HG02623 (cell line): ENCODE measurements at regions not wholly inside any gene's neighbourhood (a gene's known extent, or its start where the extent isn't known, plus 50 kb on each side); places are given as distances from the start of the nearest gene placed in this dataset.

Experiments
- ATAC-seq: cut with Tn5 transposase; IDR thresholded peaks from one replicate; pipeline ENCODE4 v1.9.1; 2021; ENCODE audit warnings: moderate library complexity; ENCODE audit not compliant: unreplicated experiment

DNA sequence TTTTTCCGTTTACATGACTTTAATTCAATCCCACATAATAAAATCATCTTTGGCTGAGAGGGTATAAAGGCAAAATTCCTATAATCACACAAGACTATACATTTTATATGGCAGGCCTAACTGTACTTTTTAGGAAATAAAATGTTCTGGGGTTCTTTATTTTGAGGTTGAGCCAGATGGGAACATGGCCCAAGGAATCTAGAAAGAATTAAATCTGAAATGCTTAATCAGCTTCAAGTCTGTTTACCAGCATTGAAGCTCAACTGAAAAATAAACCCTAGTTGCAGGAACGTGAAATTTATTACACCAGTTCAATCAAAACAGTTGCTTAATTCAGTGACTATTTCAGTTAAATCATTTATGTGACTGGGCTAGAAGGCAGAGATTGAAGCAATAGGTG, 191.0 kb upstream of the BTG1 start:
- no peak for ATAC-seq

DNA sequence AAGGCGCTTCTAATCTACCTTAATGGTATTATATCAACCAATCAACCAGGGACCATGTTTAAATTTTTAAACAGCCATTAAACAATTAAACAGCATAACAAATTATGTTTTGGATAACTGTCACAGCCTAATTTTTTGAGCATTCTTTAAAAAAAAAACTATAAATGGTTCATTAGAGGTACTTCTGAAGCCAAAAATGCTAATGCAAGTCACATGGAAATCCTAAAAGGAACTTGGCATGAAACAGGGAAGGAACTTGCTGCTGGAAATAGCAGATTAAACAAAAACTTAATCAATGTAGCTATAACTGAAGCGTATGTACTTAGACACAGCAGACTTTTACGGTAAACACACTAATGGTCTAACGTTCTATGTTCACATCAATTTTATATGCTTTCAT, 190.2 kb upstream of the BTG1 start:
- ATAC-seq, result no peak

DNA sequence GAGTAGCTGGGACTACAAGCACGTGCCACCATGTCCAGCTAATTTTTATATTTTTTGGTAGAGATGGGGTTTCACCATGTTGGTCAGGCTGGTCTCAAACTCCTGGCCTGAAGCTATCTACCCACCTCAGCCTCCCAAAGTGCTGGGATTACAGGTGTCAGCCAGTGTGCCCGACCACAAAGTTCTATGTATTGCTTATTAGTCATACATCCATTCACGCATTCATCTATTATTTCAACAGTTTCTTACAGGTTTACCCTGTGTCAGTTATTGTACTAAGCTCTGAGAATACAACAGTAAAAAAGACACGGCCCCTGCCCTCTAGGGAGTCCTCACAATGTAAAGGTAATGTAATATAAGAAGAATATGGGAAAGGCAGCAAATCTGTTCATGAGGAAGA, 188.9 kb upstream of the BTG1 start:
- ATAC-seq, result no peak

GRCh38 chr12:92332552-92332951, 186.9 kb upstream of the BTG1 start:
- ATAC-seq, result no peak

GRCh38 chr12:92331383-92331782, 185.7 kb upstream of the BTG1 start:
- no peak for ATAC-seq

DNA sequence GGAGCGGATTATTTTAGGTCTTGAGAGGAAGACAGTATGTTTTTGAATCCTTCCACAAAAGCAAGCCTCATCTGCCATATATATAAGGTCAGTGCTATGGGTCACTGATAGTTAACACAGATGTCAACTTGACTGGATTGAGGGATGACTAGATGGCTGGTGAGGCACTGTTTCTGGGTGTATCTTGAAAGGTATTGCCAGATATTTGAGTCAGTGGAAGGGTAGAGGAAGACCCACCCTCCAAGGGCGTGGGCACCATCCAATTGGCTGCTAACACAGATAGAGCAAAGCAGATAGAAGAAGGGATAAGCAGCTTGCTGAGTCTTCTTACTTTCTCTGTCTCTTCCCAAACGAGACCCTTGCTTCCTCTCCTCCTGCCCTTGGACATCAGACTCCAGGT, 185.0 kb upstream of the BTG1 start:
- ATAC-seq, result no peak

DNA sequence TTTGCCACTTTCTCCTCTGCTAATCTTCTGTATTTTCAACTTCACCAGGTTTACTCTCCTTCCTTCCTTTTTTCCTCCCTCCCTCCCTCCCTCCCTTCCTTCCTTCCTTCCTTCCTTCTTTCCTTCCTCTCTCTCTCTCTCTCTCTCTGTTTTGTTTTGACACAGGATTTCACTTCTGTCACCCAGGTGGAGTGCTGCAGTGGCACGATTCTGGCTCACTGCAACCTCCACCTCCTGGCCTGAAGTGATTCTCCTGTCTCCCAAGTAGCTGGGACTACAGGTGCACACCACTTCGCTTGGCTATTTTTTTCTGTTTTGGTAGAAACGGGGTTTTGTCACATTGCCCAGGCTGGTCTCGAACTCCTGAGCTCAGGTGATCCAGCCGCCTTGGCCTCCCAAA, 181.2 kb upstream of the BTG1 start:
- no peak for ATAC-seq

GRCh38 chr12:92324849-92325500, 179.3 kb upstream of the BTG1 start:
- no peak for ATAC-seq

- no peak for ATAC-seq
Observed at GRCh38 chr12:92312463-92312964, 166.9 kb upstream of the BTG1 start.

- ATAC-seq, result no peak
Observed at GRCh38 chr12:92304371-92305055, 158.9 kb upstream of the BTG1 start.

- no peak for ATAC-seq
Observed at GRCh38 chr12:92302041-92302829, 156.6 kb upstream of the BTG1 start.

DNA sequence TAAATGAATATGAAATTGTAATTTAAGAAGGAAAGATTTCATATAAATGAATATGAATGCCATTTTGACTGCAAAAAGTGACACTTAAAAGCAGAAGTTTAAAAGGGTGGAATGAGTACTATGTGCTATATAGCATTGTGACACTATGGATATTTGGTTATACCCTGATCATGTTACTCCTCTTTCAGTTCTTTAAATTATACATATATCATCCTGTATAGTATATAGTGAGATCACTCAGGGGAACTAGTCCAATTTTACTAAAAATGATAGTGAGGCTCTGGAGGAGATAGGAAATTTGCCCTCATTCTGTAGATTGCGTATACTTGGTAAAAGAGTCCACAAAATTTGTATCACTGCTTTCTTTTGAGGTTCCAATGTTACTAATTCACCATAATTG, 155.7 kb upstream of the BTG1 start:
- ATAC-seq, result no peak

- ATAC-seq, result no peak
Observed at GRCh38 chr12:92300777-92301176, 155.1 kb upstream of the BTG1 start.

DNA sequence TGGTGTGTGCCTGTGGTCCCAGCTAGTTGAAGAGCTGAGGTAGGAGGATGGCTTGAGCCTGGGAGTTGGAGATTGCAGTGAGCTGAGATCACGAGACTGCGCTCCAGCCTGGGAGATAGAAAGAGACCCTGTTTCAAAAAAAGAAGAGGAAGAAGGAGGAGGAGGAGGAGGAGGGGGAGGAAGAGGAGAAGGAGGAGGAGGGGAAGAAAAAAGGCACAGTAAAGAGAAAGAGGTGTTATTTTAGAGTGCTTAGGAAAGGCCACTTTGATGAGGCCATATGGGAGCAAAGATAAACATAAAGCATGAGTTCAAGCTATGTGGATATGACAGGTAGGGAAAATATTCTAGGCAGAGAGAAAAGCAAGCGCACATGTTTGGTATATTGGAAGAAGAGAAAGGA, 154.1 kb upstream of the BTG1 start:
- no peak for ATAC-seq

DNA sequence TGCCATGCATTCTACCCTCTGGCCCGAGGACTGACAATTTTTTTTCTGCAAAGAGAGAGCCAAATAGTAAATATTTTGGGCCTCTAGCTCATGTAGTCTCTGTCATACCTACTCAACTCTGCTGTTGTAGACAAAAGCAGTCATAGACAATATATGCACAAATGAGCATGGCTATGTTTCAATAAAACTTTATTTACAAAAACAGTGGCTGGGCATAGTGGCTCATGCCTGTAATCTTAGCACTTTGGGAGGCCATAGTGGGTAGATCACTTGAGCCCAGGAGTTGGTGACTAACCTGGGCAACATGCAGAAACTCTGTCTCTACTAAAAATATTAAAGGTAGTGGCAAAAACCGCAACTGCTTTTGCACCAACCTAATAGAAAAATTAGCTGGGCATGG, 153.7 kb upstream of the BTG1 start:
- no peak for ATAC-seq

DNA sequence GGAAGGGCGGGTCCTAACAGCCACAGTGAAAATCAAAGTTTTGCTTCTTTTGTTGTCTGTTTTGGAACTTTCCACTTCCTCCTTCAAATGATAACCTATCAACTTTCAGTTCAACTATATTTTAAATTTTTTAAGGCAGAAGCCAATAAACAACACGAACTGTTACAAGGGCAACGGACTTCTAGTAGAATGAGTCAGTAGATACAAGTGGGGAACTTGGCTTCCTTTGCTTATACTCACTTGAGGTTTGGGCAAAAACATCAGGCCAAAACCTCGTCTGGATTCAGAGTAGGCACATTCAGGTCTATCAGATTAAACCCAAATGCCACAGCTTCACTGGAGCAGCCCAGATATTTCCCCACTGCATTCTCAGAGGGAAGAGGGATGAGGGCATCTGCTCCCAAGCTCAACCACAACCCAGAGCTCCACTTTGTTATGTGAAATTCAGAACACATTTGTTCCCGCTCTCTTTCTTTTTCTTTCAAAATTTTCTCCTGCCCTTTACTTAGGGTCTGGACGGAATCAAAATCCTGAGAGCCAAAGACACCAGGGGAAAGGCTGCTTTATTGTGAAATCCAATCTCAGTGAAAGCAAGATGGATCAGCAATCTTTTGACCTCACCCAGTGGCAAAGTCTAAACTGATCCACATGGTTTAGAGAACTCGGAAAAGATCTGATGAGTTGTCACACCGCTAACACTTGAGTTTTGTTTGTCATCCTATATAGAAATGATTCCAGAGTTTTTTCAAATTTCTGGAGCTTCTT, 152.5 kb upstream of the BTG1 start:
- ATAC-seq, result no peak

DNA sequence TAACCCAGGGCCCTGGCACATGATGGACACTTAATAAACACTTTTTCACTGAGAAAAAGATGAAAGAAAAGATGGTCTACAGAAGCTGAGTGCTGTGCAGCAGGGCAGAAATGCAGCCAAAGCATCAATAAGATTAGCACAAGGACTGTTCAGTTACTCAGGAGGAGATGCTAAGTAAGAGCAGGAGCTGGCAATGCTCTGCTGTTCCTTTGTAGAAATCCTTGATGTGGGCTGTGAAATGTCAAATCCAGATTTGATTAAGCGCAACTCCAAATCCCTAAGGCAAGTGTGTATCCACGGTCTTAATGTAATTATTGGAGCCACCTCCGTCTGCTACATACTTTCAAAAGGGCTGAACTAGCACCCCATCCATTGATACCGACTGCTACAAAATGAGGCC, 151.8 kb upstream of the BTG1 start:
- no peak for ATAC-seq

GRCh38 chr12:92295523-92295922, 149.9 kb upstream of the BTG1 start:
- no peak for ATAC-seq

DNA sequence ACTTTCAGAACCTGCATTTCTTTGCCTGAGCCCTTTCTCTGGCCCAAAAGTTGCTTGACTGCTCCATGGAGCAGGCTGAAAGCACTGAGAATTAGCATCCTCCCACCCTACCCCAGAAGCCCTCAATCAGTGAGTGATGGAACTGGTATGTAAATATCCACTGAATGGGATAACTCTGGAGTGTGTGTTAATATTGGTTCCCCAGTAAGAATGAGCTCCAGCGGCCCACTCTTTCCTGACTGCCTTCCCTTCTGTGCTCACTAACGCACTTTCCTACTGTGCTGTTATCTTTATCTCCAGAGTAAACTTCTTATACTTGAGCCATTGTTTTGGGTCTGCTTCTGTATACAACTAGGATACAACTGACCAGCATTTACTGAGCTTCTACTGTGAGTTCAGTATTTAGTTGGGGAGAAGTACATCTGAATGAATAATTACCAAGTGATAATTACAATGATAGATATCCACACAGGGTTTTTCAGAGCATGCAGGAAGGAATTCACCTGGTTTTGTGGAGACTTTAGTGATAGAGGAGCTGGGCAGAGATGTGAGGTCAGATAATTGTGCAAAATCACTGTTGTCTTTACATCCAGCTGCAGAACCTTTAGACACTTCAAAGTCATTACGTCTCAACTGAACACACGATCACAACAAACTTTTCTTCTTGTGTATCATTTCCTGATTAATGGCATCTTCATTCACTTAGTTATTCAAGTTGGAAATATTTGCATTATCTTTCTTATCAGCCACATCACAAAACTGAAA, 149.2 kb upstream of the BTG1 start:
- no peak for ATAC-seq

- ATAC-seq, result no peak
Observed at GRCh38 chr12:92292016-92292415, 146.4 kb upstream of the BTG1 start.
